ENCODE measurements at regions not wholly inside any gene's neighbourhood (a gene's known extent, or its start where the extent isn't known, plus 50 kb on each side); places are given as distances from the start of the nearest gene placed in this dataset.

DNA sequence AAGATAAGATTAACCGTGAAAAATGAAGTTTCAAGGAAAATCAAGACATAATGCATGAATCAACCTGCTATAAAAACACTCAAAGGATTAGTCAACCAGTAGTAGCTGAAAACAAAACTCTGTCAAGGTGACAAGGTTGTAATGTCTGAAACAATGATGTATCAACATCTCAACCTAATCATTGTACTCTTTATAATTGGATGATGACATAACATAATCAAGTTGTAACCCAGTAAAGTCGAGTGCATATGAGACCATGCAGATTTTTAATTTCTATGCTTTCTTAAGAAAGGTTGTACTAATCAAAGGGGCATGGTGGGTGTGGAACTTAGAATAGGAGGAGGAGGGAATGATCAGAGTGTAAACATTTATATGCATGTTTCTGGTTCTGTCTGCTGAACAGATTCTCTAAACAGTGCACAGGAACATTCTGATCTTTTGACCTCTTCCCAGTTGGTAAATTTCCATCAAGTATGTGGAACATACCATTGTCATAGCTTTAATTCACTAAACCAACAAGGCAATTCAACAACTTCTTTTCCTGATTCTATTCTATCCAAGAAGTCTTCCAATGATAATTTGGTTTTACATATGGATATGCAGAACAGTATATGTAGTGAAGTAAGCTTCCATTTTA is 253.7 kb downstream of the TTC6 start (continued):
- TF ChIP-seq, protein P1, sequence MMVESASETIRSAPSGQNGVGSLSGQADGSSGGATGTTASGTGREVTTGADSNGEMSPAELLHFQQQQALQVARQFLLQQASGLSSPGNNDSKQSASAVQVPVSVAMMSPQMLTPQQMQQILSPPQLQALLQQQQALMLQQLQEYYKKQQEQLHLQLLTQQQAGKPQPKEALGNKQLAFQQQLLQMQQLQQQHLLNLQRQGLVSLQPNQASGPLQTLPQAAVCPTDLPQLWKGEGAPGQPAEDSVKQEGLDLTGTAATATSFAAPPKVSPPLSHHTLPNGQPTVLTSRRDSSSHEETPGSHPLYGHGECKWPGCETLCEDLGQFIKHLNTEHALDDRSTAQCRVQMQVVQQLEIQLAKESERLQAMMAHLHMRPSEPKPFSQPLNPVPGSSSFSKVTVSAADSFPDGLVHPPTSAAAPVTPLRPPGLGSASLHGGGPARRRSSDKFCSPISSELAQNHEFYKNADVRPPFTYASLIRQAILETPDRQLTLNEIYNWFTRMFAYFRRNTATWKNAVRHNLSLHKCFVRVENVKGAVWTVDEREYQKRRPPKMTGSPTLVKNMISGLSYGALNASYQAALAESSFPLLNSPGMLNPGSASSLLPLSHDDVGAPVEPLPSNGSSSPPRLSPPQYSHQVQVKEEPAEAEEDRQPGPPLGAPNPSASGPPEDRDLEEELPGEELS (CRISPR knock-in tag; IDR thresholded peaks at IDR 0.05) = peak; percentile 60
- TF ChIP-seq HDAC2 (CRISPR knock-in tag; IDR thresholded peaks at IDR 0.05) (peak; percentile 31; the same call in 1 of the 2 replicates), NFIC (IDR thresholded peaks at IDR 0.05; ENCODE audit: low read length) (peak; percentile 42; the same call in 1 of the 2 replicates), FOXA1 (IDR thresholded peaks at IDR 0.05) (no peak), FOXA1 (CRISPR knock-in tag; IDR thresholded peaks at IDR 0.05) (peak; percentile 46; the same call in 1 of the 2 replicates), NR2F6 (IDR thresholded peaks at IDR 0.05) (peak; percentile 93), NR2F6 (CRISPR knock-in tag; IDR thresholded peaks at IDR 0.05) (peak; percentile 95), MXI1 (IDR thresholded peaks at IDR 0.05; ENCODE audit: borderline replicate concordance, low read depth, low read length) (no peak), ZFP82 (CRISPR knock-in tag; IDR thresholded peaks at IDR 0.05; ENCODE audit: borderline replicate concordance) (no peak), ELF3 (CRISPR knock-in tag; IDR thresholded peaks at IDR 0.05) (peak; percentile 54; the same call in 1 of the 2 replicates), HNRNPK (IDR thresholded peaks at IDR 0.05; ENCODE audit: low read depth, low read length, poor library complexity, severe bottlenecking) (peak; percentile 34), PHF8 (CRISPR knock-in tag; IDR thresholded peaks at IDR 0.05) (no peak), MIER3 (CRISPR knock-in tag; IDR thresholded peaks at IDR 0.05; ENCODE audit: borderline replicate concordance) (0 out of 2 replicates have a peak, but pooled peaks have one; percentile 31), ZMAT3 (CRISPR knock-in tag; conservative IDR thresholded peaks at IDR 0.05) (0 out of 2 replicates have a peak, but pooled peaks have one; percentile 33), RFXAP (CRISPR knock-in tag; IDR thresholded peaks at IDR 0.05; ENCODE audit: borderline replicate concordance) (no peak), GFI1 (CRISPR knock-in tag; IDR thresholded peaks at IDR 0.05; ENCODE audit: borderline replicate concordance) (0 out of 2 replicates have a peak, but pooled peaks have one; percentile 22), KDM5A (IDR thresholded peaks at IDR 0.05; ENCODE audit: borderline replicate concordance, low read length) (peak; percentile 28; the same call in 1 of the 2 replicates), ZNF792 (CRISPR knock-in tag; IDR thresholded peaks at IDR 0.05) (0 out of 2 replicates have a peak, but pooled peaks have one; percentile 44), POGZ (CRISPR knock-in tag; IDR thresholded peaks at IDR 0.05) (peak; percentile 41; the same call in 1 of the 2 replicates), NCOA2 (CRISPR knock-in tag; IDR thresholded peaks at IDR 0.05) (peak; percentile 41), ZNF614 (CRISPR knock-in tag; IDR thresholded peaks at IDR 0.05; ENCODE audit: borderline replicate concordance) (peak; percentile 72; the same call in 1 of the 2 replicates)
- TF ChIP-seq, protein P2, sequence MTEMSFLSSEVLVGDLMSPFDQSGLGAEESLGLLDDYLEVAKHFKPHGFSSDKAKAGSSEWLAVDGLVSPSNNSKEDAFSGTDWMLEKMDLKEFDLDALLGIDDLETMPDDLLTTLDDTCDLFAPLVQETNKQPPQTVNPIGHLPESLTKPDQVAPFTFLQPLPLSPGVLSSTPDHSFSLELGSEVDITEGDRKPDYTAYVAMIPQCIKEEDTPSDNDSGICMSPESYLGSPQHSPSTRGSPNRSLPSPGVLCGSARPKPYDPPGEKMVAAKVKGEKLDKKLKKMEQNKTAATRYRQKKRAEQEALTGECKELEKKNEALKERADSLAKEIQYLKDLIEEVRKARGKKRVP (CRISPR knock-in tag; IDR thresholded peaks at IDR 0.05) = 0 out of 4 replicates have a peak, but pooled peaks of 1 of the 2 experiments have one; percentile 17
- TF ChIP-seq, protein P3, sequence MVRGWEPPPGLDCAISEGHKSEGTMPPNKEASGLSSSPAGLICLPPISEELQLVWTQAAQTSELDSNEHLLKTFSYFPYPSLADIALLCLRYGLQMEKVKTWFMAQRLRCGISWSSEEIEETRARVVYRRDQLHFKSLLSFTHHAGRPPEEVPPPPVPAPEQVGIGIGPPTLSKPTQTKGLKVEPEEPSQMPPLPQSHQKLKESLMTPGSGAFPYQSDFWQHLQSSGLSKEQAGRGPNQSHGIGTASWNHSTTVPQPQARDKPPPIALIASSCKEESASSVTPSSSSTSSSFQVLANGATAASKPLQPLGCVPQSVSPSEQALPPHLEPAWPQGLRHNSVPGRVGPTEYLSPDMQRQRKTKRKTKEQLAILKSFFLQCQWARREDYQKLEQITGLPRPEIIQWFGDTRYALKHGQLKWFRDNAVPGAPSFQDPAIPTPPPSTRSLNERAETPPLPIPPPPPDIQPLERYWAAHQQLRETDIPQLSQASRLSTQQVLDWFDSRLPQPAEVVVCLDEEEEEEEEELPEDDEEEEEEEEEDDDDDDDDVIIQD (CRISPR knock-in tag; IDR thresholded peaks at IDR 0.05; ENCODE audit: low read depth) = peak; percentile 92
- TF ChIP-seq, protein P4, sequence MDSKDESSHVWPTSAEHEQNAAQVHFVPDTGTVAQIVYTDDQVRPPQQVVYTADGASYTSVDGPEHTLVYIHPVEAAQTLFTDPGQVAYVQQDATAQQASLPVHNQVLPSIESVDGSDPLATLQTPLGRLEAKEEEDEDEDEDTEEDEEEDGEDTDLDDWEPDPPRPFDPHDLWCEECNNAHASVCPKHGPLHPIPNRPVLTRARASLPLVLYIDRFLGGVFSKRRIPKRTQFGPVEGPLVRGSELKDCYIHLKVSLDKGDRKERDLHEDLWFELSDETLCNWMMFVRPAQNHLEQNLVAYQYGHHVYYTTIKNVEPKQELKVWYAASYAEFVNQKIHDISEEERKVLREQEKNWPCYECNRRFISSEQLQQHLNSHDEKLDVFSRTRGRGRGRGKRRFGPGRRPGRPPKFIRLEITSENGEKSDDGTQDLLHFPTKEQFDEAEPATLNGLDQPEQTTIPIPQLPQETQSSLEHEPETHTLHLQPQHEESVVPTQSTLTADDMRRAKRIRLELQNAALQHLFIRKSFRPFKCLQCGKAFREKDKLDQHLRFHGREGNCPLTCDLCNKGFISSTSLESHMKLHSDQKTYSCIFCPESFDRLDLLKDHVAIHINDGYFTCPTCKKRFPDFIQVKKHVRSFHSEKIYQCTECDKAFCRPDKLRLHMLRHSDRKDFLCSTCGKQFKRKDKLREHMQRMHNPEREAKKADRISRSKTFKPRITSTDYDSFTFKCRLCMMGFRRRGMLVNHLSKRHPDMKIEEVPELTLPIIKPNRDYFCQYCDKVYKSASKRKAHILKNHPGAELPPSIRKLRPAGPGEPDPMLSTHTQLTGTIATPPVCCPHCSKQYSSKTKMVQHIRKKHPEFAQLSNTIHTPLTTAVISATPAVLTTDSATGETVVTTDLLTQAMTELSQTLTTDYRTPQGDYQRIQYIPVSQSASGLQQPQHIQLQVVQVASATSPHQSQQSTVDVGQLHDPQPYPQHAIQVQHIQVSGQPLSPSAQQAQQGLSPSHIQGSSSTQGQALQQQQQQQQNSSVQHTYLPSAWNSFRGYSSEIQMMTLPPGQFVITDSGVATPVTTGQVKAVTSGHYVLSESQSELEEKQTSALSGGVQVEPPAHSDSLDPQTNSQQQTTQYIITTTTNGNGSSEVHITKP (CRISPR knock-in tag; IDR thresholded peaks at IDR 0.05; ENCODE audit: low read depth) = peak; percentile 96
